OCI-LY3 (cell line): ENCODE measurements at regions not wholly inside any gene's neighbourhood (a gene's known extent, or its start where the extent isn't known, plus 50 kb on each side); places are given as distances from the start of the nearest gene placed in this dataset.

ENCODE experiments used
- CTCF ChIP-seq: fragments of 200-600, 300-600 bp; sonication (generic); IDR thresholded peaks from 2 replicates; pipeline ENCODE4 v1.5.1; 2014; ENCODE audit warnings: antibody characterized with exemption, low read length, low read depth
- EZH2phosphoT487 ChIP-seq: fragments of 200-600 bp; shearing (Covaris generic); IDR thresholded peaks from 2 replicates; pipeline ENCODE4 v1.6.1; 2018; ENCODE audit warnings: antibody characterized with exemption, mixed run types, low read depth

GRCh38 chr1:244209955-244210354 lies 158.9 kb downstream of the ZBTB18 start:
- TF ChIP-seq EZH2phosphoT487 (no peak), CTCF (no peak)
